Activated CD4-positive, alpha-beta T cell treated with anti-CD3 and anti-CD28 coated beads for 4 hours (primary cell): ENCODE measurements at regions not wholly inside any gene's neighbourhood (a gene's known extent, or its start where the extent isn't known, plus 50 kb on each side); places are given as distances from the start of the nearest gene placed in this dataset.
"Not testable (repeated sequence)": the region's sequence is repeated elsewhere in the genome, so short reads cannot be mapped to it uniquely, and the experiment has no call there.

Experiments used
- DNase-seq, 2 donors: peaks; one replicate each; pipeline ENCODE4 v3.0.0-alpha.2; 2020

DNA sequence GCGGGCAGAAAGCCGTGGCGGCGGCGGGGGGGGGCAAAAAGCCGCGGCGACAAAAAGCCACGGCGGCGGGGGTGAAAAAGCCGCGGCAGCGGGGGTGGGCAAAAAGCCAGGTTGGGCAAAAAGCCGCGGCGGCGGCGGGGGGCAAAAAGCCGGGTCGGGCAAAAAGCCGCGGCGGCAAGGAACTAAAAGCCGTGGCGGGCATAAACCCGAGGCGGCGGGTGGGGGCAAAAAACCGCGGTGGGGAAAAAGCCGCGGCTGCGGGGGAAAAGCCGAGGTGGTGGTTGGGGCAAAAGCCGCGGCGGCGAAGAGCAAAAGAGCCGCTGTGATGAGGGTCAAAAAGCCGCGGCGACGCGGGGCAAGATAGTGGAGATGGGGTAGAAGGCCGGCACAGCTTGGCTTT lies 1834.2 kb downstream of the FOXD4L5 start:
- DNase-seq, result not testable (repeated sequence)

GRCh38 chr9:63425123-63425522 lies 1859.9 kb downstream of the FOXD4L5 start:
- not testable (repeated sequence) for DNase-seq

GRCh38 chr9:63390897-63391296 lies 1894.1 kb downstream of the FOXD4L5 start:
- not testable (repeated sequence) for DNase-seq

- DNase-seq, result not testable (repeated sequence)
These were observed 1899.5 kb downstream of the FOXD4L5 start for GRCh38 chr9:63385479-63385878.

- peak in 1 of 2 donors; percentile 0 for DNase-seq
These were observed 1905.1 kb downstream of the FOXD4L5 start for GRCh38 chr9:63379864-63380263.

DNA sequence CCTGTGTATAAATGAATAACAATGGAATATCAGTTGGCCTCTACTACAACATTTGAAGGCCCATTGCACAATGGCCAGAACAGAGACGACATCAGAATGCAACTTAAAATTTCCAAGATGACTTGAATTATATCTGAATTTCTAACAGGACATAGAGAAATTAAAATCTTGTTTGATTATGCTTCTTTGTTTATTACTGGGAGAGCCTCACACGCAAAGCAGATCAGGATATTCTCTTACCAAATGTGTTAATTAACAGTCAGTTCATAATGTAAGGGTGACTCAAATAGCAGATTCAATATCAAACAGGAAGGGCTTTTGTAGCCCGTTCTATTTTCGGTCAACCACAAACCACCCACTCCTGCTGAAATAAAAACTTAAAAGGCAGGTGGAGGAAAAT lies 1930.8 kb downstream of the FOXD4L5 start:
- DNase-seq, result not testable (repeated sequence)

DNA sequence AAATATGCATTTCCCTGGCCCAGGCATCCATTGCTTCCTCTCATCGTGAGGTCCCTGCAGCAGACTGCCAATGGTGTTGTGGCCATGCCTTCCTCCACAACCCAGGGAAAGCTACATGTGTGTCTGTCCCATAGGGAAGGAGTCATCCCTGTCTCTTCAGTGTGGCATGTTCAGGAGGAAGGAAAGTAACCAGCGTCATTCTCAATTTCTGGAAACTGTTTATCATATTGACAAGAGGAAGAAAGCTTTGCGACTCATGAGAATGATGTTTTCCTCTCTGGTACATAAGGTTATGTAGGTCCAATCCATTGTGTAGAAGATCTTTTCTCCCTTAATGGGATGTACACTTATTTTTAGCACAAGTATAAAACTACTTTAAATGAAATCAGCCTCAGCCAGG lies 1937.7 kb downstream of the FOXD4L5 start:
- DNase-seq, result not testable (repeated sequence)

DNA sequence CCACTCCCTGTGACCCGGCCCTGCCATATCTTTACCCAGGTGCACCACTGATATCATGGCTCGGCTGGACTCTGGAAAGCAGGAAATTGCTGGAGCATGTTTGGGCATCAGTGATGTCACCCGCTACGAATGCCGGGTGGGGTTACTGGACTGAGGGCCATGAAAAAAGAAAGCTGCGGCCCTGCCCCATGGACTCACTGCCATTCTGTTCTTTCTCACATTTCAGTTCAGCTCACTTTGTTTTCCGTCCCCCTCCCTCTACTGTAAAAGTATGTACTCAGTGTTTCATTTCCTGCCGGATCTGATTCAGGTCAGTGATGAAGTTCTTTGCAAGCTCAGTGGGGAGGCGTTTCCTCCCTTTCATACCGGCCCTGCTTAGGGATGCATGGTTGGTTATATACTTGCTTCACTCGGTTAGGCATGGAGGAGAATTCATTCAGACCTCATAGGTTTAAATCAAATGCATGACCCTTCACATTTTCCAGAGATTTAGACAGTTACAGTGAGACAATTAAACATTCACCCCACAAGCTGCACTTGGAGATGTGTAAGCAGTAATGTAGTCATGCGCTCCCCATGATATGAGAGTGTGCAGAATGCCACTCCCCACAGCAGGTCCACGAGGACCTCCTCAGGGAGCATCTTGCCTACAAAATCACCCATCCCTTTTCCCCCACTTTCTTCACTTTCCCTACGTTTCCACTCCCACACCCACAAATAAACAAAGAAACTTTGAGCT lies 1938.5 kb downstream of the FOXD4L5 start:
- DNase-seq, result peak in 1 of 2 donors; percentile 29

DNA sequence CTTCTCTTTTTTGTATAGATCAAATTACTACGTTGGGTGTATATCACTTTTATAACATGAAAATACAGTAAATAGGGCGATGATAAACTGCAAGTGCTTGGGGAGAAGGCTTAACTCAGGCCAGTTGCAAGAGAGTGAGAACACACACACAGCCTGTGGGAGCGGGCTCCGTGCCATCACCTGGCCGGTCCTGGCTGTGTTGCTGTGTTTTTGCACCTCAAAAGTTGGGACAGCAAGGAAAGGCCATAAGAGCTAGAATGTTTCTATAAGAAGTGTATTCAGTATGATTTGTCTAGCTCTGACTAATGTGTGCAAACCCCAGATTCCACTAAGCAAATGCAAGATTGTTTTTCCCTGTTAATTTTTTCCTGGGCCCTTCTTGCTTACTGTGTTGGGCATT lies 1940.6 kb downstream of the FOXD4L5 start:
- DNase-seq, result not testable (repeated sequence)

DNA sequence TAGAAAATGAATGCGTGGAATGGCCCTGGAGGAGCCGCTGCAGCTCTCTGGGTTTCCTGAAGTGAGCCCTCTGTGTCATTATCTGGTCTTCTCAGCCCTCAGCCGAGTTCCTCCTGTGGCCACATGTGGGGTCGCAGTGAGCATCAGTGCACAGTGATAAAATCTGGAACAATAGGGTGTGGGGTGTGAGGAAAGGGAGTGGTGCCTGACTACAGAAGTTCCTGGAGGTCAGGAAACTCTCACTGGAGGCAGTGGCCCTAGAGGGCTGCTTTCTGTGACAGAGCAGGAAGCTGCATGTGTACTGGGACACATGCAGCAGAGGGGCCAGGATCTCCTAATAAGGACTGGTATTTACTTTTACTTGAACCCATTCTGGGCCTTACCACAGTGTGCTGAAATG lies 1942.5 kb downstream of the FOXD4L5 start:
- DNase-seq, result not testable (repeated sequence)

- not testable (repeated sequence) for DNase-seq
These were observed 1947.0 kb downstream of the FOXD4L5 start for GRCh38 chr9:63337899-63338604.

DNA sequence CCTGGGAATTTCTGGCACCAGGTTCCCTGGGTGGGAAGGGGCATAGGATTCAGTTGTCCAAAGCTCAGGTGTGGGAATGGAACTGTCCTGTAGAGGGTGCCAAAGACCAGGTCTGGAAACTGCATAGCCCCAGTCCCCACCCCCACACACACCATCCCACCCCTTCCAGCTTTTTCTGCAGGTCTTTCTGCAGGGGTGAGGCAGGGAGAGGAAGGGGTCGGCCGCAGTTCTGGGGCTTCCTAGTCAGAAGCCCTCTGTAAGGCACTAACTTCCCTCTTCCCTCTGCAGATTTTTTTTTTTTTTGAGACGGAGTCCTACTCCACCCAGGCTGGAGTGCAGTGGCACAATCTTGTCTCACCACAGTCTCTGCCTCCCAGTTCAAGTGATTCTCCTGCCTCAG lies 1949.7 kb downstream of the FOXD4L5 start:
- not testable (repeated sequence) for DNase-seq

DNA sequence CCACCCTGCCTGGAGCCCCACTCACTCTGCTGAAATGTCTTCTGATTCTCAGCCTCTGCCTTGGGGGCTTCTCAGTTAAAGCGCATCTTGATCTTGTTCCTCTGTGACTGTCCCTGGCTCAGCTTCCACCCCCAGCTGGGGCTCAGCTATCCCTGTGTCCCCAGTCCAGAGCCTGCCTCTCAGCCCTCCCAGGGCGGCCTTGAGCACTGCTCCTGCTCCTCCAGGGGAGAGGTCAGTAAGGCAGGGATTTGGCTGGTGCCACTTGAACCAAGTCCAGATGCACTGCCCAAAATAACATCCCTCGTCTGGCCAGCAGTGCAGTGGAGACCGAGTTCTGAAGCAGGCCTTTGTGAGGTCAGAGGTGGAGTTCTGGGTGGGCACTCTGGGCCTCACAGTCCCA lies 1950.8 kb downstream of the FOXD4L5 start:
- DNase-seq, result not testable (repeated sequence)

GRCh38 chr9:63333083-63333482 lies 1951.9 kb downstream of the FOXD4L5 start:
- DNase-seq, result not testable (repeated sequence)

- not testable (repeated sequence) for DNase-seq
These were observed 1956.7 kb downstream of the FOXD4L5 start for GRCh38 chr9:63328313-63328712.

GRCh38 chr9:63327211-63327610 lies 1957.8 kb downstream of the FOXD4L5 start:
- not testable (repeated sequence) for DNase-seq

- not testable (repeated sequence) for DNase-seq
These were observed 1958.3 kb downstream of the FOXD4L5 start for GRCh38 chr9:63326665-63327064.

DNA sequence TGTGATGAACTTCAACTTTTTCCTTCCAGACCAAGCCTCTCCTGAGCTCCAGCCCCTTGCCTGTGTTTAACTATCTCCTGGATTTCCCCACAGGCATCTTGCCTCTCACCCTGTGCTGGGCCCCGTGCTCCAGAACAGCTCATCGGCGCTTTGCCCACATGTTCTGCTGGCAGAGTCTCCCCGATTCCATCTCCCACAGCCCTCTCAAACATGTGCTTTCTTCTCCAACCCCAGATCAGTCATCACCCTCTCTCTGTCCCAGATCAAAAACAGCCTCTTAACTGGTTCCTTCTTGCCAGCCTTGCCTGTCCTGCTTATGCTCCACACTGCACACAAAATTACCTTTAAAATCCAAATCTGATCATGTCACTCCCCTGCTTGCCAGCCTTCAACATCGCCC lies 1959.3 kb downstream of the FOXD4L5 start:
- not testable (repeated sequence) for DNase-seq

GRCh38 chr9:63318093-63318492 lies 1966.9 kb downstream of the FOXD4L5 start:
- not testable (repeated sequence) for DNase-seq

DNA sequence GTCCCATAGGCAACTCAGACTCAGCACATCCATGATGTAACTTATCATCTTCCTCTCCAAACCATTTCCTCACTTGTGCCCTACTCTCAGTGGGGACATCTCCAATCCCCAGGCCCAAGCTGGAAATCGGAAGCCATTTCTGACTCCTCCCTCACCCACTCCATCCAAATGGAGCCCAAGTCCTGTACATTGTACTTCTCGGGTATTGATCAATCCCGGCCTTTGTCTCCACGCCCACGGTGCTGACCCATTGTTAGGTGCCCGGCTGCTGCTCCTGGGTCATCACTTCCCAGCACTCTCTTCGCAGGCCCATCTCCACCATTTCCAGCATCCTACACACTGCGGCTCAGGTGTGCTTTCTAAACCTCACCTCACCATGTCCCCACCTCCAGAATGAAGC lies 1969.6 kb downstream of the FOXD4L5 start:
- DNase-seq, result not testable (repeated sequence)

DNA sequence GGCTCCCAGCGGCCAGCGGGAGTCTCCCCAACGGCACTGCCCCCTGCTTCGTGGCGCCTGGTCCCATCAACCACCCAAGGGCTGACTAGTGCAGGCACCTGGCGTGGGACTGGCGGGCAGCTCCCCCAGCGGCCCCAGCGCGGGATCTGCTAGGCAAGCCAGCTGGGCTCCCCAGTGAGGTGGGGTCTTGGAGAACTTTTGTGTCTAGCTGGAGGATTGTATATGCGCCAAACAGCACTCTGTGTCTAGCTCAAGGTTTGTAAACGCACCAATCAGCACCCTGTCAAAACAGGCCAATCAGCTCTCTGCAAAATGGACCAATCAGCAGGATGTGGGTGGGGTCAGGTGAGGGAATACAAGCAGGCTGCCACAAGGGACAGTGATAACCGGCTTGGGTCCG lies 1988.2 kb downstream of the FOXD4L5 start:
- not testable (repeated sequence) for DNase-seq

DNA sequence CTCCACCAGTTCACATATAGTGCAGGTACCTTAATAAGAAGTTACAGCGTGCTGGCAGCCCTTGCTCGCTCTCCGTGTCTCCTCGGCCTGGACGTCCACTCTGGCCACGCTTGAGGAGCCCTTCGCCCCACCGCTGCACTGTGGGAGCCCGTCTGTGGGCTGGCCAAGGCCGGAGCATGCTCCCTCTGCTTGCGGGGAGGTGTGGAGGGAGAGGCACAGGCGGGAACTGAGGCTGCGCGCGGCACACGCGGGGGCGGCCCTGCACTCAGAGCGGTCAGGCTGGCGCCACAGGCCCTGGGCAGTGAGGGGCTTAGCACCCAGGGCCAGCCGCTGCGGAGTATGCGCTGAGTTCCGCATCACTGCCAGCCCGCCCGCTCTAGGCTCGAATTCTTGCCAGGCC lies 1988.6 kb downstream of the FOXD4L5 start:
- DNase-seq, result not testable (repeated sequence)

GRCh38 chr9:63289971-63290370 lies 1995.0 kb downstream of the FOXD4L5 start:
- not testable (repeated sequence) for DNase-seq
